ENCODE measurements at regions not wholly inside any gene's neighbourhood (a gene's known extent, or its start where the extent isn't known, plus 50 kb on each side); places are given as distances from the start of the nearest gene placed in this dataset.

- TF ChIP-seq ATF2 (IDR thresholded peaks at IDR 0.05; ENCODE audit: low read length) (no peak), E2F6 (IDR thresholded peaks at IDR 0.05) (no peak)
These were observed 335.1 kb upstream of the PROK2 start (continued) for GRCh38 chr3:72120039-72120438.

Data from H1 (cell line).